ENCODE measurements at regions not wholly inside any gene's neighbourhood (a gene's known extent, or its start where the extent isn't known, plus 50 kb on each side); places are given as distances from the start of the nearest gene placed in this dataset.
"Not testable (repeated sequence)": the region's sequence is repeated elsewhere in the genome, so short reads cannot be mapped to it uniquely, and the experiment has no call there.

DNA sequence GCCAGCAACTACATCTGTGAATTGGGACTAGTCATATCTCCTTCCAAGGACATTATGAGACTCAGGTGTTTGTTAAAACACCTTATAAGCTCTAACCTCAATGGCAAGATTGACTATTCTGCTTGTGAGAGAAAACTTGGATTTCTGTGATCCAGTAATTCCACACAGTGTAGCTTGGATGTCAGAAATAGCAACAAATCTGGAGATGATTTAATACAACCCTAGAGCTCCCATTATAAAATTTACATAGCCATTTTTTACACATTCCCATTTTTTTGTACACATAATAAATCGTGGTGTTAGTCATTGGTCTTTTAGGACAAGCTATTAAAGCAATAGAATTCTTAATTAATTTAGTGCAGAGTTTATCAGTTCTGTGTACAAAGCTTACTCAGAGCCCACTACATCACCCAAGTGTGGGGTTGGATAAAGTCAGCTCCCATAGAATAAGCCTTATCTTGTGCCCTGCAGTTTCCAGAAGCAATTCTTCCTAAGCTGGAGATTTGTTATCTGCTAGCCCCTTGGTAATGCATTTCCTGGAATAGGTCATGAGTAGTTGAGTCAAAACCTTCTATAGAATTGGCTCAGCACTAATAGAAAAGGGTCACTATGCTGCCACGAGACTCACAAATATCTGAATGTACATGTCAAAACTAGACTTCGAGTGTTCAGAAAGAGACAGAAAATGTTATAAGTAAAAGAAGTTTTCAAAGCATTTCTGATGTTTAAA lies 434.0 kb upstream of the RUNX1 start:
- DNase-seq: no peak

- DNase-seq: no peak
These were observed 433.0 kb upstream of the RUNX1 start for GRCh38 chr21:35482096-35482495.

GRCh38 chr21:35481005-35481404 lies 431.9 kb upstream of the RUNX1 start:
- DNase-seq: no peak

GRCh38 chr21:35479529-35479928 lies 430.4 kb upstream of the RUNX1 start:
- no peak for DNase-seq

GRCh38 chr21:35479065-35479448 lies 430.0 kb upstream of the RUNX1 start:
- no peak for DNase-seq

- no peak for DNase-seq
These were observed 429.3 kb upstream of the RUNX1 start for GRCh38 chr21:35478161-35479064.

DNA sequence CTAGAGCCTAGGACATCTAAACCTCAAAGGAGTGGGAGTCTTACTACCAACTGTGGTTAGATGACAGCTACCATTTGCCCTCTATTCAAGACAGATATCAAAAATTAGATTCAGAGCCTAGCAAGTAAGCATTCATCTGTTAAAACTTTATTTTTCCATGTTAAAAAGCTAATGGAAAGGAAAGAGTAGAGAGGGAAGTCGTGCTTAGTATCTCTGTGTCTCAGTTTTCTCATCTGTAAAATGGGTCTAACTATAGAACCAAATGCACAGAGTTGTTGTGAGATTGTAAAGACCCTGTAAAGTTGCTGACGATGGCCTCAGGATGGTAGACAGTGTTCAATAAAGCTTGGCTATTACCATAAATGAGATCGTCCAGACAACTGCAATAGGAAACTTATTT lies 428.5 kb upstream of the RUNX1 start:
- no peak for DNase-seq

GRCh38 chr21:35476621-35477395 lies 427.7 kb upstream of the RUNX1 start:
- DNase-seq: no peak

DNA sequence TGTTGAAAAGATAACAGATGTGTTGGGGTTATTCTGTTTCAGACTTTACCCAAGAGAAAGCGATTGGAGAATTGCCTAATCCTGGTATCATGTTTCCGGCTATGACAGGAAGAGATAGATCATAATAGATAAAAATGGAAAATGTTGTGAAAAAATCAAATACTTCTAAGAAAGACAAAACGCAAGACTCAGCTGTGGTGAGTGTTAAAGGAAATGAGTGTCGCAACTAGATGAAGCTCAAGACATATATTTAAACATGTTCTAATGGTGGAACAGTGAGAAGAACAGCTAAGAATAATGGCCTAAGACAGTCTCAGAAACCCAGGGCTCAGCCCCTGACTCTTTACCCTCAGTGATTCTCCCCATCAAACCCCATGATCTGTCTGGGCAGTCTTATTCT lies 426.7 kb upstream of the RUNX1 start:
- DNase-seq: no peak

- no peak for DNase-seq
These were observed 425.9 kb upstream of the RUNX1 start for GRCh38 chr21:35475009-35475408.

- DNase-seq: no peak
These were observed 424.4 kb upstream of the RUNX1 start for GRCh38 chr21:35473496-35473895.

GRCh38 chr21:35470522-35470921 lies 421.4 kb upstream of the RUNX1 start:
- DNase-seq: no peak

- no peak for DNase-seq
These were observed 420.4 kb upstream of the RUNX1 start for GRCh38 chr21:35469498-35469897.

- no peak for DNase-seq
These were observed 419.9 kb upstream of the RUNX1 start for GRCh38 chr21:35468991-35469390.

DNA sequence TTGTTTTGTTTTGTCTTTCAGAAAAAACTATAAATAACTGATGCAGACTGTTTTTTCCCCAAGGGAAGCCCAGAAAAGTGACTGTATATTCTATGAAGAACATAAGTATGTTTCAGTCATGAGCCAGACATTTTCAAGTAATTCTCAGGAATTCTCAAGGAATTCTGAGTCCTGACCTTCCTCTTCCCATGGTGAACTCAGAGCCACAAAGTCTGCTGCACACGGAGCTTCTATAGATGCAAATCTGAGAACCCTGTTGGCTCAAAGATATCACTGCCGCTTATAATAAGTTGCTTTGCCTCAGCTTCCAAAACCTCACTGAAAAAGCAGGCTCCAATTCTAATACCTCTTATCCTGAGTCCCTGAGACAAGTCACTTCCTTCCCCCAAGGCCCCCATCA lies 418.5 kb upstream of the RUNX1 start:
- no peak for DNase-seq

GRCh38 chr21:35466681-35467080 lies 417.6 kb upstream of the RUNX1 start:
- not testable (repeated sequence) for DNase-seq

- DNase-seq: no peak
These were observed 416.6 kb upstream of the RUNX1 start for GRCh38 chr21:35465741-35466140.

DNA sequence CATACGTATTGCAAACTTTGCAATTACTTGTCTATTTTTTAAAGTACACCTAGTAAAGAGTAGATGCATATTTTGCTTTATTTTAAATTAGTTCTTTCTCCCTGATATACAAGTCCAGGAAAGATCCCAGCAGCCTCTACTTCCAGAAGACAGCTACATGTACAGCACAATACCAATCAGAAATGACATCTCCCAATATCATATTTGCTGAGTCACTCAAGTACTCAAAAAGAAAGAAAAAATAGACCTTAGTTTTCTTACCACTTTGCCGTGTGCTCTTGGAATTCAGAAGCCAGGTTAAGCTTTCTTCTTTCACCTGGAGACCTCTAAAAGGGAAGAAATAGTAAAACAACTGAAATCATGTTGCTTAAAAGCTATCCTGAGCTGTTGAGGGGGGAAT lies 412.6 kb upstream of the RUNX1 start:
- DNase-seq: no peak

DNA sequence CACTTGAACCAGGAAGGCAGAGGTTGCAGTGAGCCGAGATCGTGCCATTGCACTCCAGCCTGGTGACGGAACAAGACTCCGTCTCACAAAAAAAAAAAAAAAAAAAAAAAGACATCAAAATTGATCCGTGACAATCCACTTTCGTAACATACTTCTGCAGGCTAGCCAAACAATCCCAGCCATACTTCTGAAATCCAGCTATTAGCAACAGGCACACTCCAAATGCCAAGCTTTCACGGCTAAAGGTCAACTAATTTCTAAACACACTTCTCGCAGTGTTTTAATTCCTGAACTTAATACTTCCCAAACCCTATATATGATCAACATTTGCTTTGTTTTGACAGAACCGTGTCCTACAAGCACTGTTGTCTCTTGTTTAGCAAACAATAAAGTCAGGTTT lies 411.3 kb upstream of the RUNX1 start:
- DNase-seq: no peak

- DNase-seq: no peak
These were observed 409.3 kb upstream of the RUNX1 start for GRCh38 chr21:35458405-35458804.

GRCh38 chr21:35457097-35457804 lies 408.1 kb upstream of the RUNX1 start:
- no peak for DNase-seq

- no peak for DNase-seq
These were observed 402.2 kb upstream of the RUNX1 start for GRCh38 chr21:35451276-35451675.

DNA sequence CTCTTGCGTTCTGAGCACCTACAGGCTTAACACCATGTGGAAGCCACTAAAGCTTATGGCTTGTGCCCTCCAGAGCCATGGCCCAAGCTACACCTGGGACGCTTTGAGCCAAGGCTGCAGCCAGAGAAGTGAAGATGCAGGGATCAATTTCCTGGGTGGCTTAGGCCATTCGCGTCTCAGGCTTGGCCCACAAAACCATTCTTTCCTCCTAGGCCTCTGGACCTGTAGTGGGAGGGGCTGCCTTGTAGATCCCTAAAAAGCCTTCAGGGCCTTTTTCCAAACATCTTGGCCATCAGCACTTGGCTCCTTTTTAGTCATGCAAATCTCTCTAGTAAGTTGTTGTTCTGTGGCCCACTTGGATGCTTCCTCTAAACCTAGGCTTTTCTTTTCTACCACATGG lies 401.7 kb upstream of the RUNX1 start:
- DNase-seq: no peak

All from DMS 273 treated with DMSO at 0.1 percent for 48 hours (cell line).